GM18511 (cell line): ENCODE measurements at regions not wholly inside any gene's neighbourhood (a gene's known extent, or its start where the extent isn't known, plus 50 kb on each side); places are given as distances from the start of the nearest gene placed in this dataset.
"Not testable (repeated sequence)": the region's sequence is repeated elsewhere in the genome, so short reads cannot be mapped to it uniquely, and the experiment has no call there.

Experiments
- ATAC-seq: cut with Tn5 transposase; IDR thresholded peaks from one replicate; pipeline ENCODE4 v1.9.1; 2021; ENCODE audit warnings: mild to moderate bottlenecking, moderate library complexity; ENCODE audit not compliant: unreplicated experiment

DNA sequence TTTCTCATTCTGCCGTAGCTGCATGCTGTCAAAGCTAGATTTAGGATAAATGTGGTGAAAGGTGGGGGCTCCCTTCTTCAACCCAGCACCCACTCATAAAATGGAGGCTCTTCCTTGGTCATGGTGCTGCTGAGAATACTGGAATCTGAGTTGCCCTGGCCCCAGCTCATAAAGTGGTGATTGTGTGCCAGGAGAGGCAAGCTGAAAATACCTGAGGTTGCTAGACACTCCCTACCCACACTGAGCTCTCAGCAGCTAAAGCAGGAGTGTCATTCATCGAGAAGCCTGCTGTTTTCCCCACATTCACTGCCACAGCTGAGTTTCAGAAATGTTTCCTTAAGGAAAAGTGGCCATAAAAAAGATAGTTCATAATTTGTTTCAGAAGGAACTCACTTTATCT, 297.1 kb upstream of the RBMS1 start:
- ATAC-seq: no peak

DNA sequence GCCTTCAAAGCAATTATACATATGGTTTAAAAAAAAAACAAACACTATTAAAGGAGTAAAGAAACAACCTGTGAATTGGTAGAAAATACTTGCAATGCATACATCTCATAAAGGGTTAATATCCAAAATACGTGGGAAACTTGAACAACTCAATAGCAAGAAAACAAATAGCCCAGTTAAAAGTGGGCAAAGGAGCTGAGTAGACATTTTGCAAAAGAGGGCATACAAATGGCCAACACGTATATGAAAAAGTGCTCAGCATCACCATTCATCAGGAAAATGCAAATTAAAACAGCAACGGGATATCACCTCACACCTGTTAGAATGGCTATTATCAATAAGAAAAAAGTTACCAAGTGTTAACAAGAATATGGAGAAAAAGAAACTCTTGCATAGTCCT, 298.3 kb upstream of the RBMS1 start:
- no peak for ATAC-seq

GRCh38 chr2:160792837-160793236, 299.2 kb upstream of the RBMS1 start:
- ATAC-seq: no peak

DNA sequence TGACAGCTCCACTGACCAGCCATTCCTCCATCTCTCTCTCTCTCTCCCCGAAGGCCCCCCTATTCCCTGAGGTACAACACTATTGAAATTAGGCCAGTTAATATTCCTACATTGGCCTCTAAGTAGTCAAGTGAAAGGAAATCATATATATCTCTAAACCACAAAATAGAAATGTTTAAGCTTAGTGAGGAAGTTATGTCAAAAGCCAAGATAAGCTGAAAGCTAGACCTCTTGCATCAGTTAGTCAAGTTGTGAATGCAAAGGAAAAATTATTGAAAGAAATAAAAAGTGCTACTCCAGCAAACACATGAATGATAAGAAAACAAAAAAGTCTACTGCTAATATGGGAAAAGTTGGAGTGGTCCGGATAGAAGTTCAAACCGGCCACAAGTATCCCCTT, 301.3 kb upstream of the RBMS1 start:
- no peak for ATAC-seq

GRCh38 chr2:160803881-160804280, 310.3 kb upstream of the RBMS1 start:
- no peak for ATAC-seq

DNA sequence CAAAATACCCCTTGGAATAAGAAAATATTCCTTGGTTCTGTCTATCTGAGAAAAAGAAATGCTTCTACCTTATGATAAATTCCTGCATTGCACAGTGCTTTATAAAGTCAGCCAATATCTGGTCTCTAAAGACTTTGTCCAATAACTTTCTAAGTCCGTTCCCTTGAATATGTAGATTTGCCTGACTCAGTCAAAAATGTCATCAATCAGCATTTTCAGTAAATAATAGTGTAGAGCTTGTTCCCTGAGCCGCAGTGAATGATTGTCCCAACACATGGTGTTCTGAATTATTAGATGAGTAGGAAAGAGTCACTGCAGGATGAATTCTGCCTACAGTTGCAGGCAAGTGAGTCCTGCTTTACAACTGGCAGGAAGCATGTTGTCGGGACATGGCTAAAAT, 316.8 kb upstream of the RBMS1 start:
- ATAC-seq: no peak

- no peak for ATAC-seq
These were observed 319.4 kb upstream of the RBMS1 start for GRCh38 chr2:160812830-160813505.

DNA sequence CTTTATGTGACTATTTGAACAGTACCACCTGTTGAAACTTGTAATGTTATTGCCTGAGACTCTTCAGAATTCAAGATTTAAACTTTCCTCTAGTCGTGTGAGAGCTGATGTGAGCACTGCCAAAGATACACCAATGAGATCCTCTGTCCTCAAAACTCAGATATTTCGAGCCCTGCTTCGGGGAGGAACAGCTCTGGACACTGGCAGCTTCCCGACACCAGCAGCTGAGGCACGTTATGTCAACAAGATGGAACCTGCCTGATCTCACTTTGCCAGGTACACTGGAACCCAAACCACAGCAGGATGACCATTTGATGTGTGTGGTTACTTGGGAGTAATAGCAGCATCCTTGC, 319.9 kb upstream of the RBMS1 start:
- ATAC-seq: no peak

DNA sequence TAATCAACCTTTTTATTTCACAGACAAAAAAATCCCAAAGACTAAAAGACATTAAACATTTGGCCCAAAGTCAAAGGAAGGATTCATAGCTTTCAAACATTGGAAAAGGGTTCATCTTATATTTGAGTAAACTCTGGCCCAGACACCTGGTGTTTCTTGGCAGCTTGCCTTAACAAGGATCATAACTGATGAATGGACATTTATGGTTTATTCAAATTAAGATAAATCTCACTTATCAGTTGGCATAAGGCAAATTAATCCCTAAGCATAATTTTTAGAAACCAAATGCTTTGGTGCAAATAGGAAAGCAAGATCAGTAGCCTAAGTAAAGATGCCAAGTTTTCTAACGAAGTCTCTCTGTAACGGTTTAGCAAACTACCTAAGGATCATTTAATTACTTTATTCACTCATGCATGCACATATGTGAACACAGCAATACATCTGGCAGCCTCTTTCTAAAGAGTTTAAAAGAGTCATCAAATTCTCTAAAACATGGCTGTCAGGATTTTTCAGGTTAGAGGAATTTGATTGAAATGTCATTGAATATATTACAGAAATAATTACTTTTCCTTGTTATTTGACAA, 323.4 kb upstream of the RBMS1 start:
- ATAC-seq: no peak

GRCh38 chr2:160820691-160821090, 327.1 kb upstream of the RBMS1 start:
- ATAC-seq: no peak

DNA sequence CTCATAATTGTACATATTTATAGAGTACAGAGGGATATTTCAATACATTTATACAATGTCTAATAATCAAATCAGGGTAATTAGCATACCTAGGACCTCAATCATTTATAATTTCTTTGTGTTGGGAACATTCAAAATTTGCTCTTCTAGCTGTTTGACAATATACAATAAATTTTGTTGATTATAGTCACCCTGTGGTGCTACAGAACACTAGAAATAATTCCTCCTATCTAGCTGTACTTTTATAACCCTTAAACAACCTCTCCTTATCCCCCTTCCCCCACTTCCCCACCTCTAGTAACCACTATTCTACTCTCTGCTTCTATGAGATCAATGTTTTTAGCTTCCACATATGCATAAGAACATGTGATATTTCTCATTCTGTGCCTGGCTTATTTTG, 328.4 kb upstream of the RBMS1 start:
- no peak for ATAC-seq

GRCh38 chr2:160825433-160825832, 331.8 kb upstream of the RBMS1 start:
- no peak for ATAC-seq

GRCh38 chr2:160826496-160826895, 332.9 kb upstream of the RBMS1 start:
- no peak for ATAC-seq

DNA sequence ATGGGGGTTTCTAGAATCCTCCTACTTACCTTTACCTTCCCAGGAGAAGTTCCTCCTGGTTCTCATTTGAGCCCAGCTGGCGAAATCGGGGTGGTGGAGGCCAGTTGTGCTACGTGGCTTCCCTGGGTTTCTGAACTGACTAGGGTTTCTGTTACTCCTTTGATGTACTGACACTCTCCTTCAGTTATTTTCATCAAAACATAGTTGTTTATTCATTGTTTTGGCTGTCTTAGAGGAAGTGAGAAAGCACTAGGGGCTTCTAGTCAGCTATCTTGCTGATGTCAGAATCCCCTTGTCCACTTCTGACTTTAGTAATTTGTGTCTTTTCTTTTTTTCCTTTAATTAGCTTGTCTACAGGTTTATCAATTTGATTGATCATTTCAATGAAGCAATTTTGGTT, 332.2 kb upstream of the TANK start:
- ATAC-seq: no peak

DNA sequence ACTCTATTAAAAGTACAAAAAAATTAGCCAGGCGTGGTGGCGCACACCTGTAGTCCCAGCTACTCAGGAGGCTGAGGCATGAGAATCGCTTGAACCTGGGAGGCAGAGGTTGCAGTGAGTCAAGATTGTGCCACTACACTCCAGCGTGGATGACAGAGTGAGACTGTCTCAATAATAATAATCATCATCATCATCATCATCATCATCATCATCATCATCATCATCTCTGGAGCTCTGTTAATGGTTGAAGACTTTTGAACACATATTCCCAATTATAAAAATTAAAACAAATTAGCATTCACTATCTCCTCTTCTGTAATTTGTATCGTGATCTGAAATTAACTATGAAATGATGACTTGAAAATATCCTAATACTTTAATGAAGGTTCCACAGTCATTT, 327.8 kb upstream of the TANK start:
- ATAC-seq: not testable (repeated sequence)

- ATAC-seq: no peak
These were observed 325.1 kb upstream of the TANK start for GRCh38 chr2:160835166-160835565.

DNA sequence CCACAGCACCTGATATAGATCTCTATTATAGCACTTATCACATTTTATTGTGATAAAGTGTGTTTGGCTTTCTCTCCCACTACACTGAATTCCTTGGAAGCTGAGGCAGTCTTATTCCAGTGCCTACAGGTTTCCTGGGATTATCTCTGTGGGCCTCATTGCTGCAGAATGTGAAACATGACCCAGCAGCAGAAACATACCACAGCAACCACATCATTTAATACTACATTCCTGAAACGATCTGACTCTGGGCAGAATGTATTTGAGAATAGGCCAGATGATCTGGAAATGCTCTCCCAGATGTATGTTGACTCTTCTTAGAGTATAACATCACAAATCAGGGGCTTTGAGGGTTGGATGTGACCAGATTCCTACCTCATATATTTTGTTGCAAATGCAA, 323.5 kb upstream of the TANK start:
- ATAC-seq: no peak

DNA sequence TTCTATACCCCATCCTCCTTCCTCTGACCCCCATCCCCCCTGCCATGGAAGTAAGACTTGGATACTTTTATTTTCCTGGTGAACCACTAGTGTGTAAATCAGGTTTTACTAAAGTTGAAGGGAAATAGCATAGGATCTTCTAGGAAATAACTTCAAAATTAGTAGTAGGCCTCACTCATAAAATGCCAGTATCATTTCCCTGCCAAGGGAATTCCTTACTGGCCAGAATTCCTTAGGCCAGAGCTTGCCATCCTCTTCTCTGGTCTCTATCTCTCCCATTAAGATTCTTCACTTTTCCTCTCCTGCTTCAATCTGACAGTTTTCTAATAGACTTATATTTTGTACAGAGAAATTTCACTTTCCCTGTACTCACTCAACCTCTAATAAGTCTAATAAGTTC, 322.8 kb upstream of the TANK start:
- ATAC-seq: no peak

DNA sequence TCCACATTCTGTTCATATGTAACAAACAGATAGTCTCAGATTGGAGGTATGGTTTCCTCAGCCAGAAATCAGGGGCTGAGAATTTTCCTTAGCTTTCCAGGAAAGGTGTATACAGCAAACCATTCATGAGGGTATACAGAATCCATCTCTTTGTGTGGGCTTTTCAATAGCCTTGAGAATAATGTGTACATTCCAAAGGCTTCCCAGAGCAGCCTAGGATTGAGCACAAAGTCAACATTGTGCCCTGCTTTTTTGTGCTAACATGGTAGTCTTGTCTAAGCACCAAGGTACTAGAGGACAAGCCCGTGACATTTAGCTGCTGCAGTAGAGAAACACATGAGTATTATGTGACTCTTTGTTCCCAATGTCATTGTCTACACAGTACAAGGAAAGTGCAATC, 322.1 kb upstream of the TANK start:
- ATAC-seq: no peak

- ATAC-seq: no peak
These were observed 321.5 kb upstream of the TANK start for GRCh38 chr2:160838691-160839090.

DNA sequence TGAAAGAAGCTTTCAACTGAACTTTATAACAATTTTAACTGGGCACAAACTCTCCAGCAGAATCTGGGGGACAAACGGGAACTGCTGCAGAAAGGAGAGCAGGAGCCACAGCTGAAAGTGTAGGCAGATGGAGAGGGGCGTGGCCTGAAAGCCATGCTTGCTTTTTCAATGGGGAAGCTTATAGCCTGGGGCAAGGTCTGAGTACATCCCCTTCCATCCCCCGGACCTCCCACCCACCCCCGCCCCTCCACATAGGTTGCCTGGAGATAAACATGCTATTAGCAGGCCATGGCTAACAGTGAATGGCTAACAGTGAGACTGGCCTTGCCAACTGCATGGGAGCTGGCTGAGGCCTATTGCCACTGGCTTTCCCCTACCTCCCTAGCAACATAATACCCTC, 317.9 kb upstream of the TANK start:
- no peak for ATAC-seq

GRCh38 chr2:160859096-160859495, 301.1 kb upstream of the TANK start:
- ATAC-seq: no peak

DNA sequence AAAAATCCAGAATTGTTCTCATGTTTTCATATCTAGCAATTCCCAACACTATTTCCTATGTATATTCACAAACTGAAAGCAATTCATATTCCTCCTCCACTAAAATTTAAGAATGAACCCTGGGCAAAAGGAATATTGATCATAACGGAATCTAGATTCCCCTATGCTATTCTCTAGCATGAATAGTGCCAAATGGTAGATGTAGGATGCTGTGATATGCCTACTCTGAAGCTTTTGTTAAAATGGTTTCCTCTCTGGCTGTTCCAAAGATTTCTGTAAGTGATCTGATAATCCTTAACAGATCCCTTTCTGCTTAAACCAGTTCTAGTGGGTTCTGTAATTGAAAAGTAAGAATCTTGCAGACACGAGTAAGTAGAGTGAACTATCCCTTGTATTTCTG, 298.0 kb upstream of the TANK start:
- ATAC-seq: no peak
